GM19023 (cell line): ENCODE measurements at regions not wholly inside any gene's neighbourhood (a gene's known extent, or its start where the extent isn't known, plus 50 kb on each side); places are given as distances from the start of the nearest gene placed in this dataset.

Experiments used
- ATAC-seq: cut with Tn5 transposase; IDR thresholded peaks from one replicate; pipeline ENCODE4 v1.9.1; 2021; ENCODE audit warnings: mild to moderate bottlenecking, moderate library complexity; ENCODE audit not compliant: unreplicated experiment

DNA sequence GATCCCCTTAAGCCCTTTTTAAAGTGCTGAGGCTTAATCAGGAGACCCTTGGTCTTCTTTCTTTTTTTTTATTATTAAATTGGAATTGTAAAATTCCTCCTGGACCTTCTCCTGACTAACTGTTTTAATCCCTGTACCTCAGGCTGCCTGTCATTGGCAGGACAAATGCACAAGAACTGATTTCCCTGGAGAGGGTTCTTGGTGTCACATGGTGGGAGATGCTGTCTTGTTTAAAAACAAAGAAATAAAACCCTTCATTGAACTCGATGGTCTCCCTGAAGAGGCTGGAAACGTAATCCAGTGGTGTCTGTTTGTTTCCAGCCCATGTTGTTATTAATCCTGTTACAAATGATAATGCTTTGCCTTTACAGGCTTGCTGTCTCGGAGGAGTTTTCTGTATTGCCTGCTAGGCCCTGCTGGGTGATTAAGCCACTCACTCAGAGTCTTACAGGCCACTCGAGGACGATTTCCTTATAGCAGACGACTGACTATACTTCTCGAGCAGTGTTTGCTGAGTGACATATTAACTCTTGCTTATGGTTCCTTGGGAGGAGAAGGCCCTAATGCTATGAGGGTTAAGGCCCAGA lies 100.5 kb upstream of the MGAT5 start:
- no peak for ATAC-seq

DNA sequence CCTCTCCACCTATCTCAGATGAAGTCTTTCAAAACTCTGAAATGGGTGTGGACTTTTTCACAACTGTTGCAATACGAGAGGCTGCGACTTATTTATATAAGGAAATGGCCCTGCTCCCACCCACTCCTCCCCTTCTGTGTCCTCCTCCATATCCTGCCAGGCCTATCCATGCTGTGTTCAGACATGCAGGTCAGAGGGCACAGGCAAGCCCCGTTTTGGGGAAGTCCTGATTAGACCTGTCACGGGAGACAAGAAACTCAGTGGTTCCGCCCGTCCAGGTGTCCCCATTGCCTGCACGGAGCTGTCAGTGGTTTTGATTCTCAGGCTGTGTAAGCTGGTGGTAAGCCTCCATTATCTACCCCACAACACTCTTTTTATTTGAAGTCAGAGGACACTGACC lies 99.6 kb upstream of the MGAT5 start:
- peak; percentile 78 for ATAC-seq

DNA sequence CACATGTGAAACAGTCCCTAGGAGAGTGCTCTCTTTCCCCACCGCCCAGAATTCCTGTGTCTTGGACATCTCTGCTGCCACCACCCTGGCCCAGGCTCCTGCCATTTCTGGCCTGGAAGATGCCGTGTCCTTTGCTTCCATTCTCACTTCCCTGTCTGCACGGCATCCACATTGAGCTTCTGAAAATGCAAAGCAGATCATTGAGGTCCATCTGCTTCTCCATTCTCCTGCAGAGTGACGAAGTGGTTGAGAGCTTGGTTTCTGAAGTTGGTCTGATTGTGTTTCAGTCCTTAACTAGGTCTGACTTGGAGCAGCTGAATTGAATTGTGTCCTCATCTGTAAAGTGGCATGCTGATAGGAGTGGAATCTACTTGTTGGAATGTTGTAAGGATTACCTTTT lies 98.7 kb upstream of the MGAT5 start:
- peak; percentile 60 for ATAC-seq

DNA sequence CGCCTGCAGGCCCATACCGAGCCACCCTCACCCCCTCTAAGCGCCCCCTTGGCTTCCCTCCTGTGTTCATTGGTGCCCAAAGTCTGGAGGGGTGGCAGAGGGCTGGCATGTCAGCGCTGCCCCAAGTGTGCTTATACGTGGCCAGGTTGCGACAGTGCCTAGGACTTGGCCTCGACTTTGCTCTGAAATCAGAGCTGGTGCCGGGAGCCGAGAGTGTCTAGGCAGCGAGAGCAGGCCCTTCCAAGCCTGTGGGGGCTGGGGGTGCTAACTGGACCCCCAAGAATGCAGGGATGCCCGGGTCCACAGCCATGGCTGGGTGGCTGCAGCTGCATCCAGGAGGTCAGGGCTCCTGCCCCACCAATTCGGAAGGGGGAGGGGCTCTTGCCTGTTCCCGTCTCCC lies 95.6 kb upstream of the MGAT5 start:
- ATAC-seq, result no peak

DNA sequence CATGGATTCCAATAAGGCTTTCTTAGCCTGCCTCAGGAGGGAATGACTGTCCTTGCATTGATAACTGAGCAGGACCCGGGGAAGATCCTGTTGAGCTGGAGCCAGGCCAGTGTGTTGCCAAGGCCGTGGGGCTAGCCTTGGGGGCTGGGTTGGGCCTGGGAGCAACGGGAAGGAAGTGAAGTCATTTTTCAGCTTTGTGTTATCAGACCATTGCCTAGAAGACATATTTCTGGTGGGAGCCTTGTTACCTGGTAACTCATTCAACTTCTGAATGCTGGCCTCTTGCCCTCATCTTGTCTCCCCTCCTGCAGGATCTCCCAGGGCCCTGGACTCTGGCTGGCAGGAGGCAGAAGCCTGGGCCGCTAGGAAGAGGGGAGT lies 92.7 kb upstream of the MGAT5 start:
- no peak for ATAC-seq

DNA sequence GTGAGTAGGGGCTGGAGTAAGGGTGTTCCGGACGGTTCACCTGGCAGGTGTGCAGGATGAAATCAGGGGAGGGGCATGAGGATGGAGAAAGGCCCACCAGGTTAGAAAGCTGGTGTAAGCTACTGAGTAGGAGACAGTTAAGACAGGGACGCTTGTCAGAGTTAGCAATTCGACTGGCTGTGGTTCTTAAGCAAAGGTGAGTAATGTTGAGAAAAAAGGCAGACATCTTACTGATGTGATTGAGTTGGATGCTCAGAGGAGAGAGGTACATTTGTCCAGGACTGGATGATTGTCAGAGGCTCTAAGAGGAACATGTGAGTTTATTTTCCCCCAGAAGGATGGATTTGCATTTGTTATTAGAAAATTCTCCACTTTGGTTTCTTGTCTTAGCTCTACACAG lies 90.5 kb upstream of the MGAT5 start:
- no peak for ATAC-seq

DNA sequence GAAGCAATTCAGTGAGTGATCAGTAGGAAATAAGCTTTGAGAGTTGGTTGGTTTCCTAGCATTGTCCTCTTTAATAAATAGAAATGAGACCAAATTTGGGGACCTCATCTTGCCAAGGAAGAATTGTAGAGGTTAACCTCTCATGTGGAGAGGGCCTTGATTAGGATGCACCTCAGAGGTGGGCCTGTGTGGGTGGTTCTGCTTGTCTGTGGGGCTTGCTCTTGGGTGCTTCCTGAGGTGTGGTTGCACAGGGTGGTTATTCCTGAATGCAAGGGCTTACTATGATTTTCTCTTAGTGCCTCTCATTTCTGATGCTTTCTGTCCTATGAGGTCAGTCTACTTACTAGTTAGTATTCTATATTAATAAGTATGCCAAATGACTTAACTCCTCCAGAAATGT lies 89.6 kb upstream of the MGAT5 start:
- no peak for ATAC-seq

DNA sequence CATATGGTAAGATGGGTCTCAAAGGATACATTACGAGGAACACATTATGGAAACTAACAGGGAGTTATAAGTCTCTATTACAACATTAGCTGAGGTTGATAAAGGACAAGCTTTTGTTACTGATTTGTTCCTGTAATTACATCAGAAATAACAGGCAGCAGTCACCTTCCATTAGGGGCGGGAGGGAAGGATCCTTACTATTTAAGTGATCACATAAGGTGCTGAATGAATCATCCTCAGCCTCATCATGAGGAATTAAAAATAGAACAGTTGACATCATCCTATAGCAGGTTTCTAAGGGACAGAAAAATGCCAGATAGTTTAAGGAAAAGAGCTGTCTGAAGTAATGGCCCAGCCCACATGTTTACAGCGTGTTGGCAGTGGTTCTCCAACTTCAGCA lies 86.9 kb upstream of the MGAT5 start:
- no peak for ATAC-seq

DNA sequence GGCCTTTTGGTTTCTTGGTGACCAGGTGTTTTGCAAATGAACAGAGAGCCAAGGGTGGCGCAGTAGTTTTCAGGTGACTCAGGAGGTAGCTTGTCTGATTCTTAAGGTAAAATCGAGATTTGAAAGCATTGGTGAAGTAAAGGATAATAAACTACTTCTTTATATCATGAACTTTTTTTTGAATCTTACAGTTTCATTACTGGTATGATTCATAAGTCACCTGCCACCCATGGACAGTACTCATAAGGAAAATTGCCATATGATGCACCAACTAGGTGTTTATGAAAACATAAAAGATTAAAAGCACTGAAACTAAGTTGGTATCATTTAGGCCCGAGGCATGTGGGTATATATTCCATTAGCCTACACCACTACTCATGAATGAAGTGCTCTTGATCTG lies 84.1 kb upstream of the MGAT5 start:
- ATAC-seq, result no peak

DNA sequence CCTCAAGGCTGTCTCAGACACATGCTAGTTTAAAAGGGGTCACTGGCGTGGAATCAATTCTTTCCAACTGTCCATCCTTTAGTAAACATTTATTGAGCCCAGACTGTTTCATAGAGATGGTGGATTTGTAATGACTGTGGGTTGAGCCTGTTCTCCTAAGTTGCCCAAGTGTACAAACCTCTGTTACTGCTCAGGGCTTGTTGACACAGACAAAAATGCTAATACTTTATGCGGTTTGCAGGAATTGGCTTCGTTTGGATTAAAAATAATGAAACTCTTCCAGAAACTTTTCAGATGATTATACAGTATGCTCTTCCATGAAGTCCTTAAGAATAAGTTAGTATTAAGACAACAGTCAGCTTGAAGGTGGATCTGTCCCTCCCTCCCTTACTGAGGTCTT lies 83.6 kb upstream of the MGAT5 start:
- ATAC-seq, result no peak

DNA sequence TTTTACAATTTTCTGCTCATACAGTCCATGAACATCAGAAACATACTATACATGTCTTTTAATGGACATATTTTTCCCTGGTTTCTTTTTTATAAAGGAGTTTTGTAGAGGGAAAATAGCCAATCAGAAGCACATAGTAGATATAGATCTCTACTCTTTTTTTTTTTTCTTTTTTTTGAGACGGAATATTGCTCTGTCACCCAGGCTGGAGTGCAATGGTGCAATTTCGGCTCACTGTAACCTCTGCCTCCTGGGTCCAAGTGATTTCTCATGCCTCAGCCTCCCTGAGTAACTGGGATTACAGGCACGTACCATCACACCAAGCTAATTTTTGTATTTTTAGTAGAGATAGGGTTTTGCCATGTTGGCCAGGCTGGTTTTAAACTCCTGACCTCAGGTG lies 83.2 kb upstream of the MGAT5 start:
- ATAC-seq, result no peak

DNA sequence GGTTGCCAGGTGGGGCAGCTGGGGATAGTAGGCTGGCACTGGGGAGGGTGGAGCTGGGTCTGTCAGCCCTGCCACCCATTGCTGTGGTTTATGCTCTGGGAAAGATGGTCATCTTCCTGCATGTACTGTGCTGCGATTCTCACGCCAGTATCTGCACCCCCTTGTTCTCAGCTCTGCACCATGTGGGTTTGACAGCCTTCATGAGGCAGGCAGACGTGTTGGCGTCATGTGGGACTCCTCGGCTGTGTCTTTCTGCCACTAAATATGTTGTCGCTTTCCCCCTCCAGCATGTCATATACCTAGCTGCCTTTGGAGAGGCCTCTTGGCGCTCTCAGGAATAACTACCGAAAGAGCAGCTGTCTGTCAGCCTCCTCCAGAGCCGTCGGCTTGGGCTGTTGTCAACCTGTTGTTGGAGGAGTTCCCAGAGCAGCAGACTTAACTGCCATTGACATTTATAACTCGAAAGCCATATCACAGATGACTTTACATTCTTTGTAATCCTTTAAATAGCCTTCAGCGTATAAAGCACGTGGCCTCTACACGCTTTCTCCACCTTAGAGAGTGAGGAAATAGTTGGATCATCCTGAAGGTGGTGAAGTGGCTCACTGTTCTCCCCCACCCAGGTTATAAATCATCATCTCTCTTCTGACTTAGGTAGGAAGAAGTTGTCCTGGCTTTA lies 80.4 kb upstream of the MGAT5 start:
- no peak for ATAC-seq

DNA sequence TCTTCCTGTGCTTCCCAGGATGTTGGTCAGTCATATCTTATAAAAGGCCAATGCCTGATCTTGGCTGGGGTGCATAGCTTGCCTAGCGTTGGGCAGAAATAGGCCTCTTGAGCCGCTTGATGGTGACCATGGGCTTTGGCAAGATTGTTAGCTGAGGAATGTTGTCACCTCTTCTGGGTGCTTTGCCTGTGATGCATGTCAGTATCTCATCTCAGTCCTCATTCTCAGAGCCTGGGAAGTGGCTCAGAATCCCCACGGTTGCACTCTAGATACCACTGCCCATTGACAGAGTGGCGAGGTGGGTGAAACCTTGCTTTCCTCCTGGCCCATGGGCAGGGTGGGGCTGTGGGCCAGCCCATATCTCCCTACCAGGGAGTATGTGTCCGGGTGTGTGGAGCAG lies 79.2 kb upstream of the MGAT5 start:
- ATAC-seq, result no peak

DNA sequence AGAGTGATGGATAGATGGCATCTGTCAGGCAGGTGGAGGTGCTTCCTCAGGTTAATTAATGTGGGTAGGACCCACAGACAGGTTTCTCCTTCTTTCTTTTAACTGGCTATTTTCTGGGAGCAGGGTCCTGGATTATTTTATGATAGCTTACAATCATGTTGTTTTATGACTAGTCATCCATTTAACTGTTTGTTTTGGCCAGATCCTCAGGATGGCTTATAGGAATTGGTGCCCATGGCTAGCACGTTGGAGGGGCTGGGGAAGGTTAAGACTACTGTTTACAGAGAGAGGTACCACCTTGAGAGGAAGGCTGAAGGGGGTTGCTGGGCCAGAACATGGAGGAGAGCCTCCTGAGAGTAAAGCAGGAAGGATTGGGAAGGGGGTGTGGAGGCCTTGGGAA lies 78.0 kb upstream of the MGAT5 start:
- ATAC-seq, result no peak

DNA sequence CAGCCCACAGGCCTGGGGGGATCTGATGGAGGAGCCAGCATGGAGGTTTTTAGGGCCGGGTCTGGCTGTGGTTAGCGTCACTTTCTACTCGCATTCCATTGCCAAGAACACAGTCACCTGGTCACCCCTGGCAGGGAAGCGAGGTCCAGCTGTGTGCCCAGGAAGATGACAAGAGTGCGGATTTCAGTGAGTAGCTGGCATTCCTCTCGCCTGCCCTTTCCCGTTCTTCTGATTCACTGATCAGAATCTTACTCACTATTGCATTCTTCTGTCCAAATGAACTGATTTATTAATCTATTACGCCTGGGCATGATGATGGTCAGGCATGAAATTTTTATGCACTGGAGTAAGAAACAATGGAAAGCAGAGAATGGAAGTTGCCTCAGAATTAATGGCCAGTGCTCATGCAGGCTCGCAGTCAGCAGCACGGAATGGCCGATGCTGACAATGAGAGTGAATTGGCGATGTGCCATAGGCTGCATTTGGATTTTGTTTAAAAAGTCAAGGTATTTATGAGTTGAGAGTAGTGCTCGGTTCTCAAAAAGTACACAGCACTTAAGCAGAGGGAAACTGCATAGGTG lies 76.4 kb upstream of the MGAT5 start:
- ATAC-seq, result no peak

DNA sequence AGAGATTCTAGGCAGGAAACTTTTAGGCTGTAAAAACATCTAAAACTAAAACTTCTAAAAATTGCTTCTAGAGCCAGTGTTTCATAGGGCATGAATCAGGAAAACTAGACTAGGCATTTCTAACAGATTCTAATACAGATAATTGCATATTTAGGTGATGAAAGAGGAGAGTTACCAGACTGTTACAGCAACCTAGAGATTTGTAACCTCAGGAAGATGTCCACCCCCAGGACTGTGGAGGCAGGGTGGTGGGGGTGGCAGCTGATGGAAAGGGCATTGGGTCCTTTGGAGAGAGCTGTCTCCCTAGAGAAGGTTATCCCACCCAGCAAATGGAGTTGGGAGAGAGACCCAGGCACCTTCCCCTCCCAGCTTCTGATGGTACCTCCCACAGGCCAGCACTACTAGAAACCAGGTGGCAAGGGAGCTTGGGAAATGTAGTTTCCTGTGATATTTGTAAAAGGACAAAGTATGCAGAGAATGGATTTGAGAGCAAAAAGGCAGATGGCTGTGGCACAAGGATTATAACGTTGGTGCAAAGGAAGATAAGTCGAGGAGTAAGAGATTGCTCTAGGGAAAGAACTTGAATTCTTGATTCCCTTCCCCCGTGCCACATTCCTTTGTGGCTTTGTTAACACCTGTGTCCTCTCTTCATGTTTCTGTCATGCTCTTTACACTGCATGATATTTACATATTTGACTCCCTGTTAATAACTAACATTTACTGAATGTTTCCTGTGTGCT lies 75.6 kb upstream of the MGAT5 start:
- peak; percentile 63 for ATAC-seq

DNA sequence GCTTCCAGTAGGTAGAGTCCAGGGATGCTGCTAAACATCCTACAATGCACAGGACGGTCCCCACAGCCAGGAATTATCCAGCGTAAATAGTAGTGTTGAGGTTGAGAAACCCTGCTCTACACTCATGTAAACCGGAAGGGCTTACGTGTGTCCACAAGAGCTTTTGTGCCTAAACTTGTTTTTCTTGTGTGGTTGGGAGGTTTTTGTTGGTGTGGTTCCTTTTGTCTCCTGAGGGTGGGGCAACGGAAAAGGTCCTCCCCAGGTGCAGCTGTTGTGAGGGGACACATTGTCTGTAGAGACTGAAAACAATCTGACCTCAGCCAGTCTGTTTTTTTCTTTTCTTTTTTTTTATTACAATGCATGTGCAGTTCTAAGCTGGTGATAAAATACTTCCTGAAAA lies 72.7 kb upstream of the MGAT5 start:
- peak; percentile 51 for ATAC-seq

DNA sequence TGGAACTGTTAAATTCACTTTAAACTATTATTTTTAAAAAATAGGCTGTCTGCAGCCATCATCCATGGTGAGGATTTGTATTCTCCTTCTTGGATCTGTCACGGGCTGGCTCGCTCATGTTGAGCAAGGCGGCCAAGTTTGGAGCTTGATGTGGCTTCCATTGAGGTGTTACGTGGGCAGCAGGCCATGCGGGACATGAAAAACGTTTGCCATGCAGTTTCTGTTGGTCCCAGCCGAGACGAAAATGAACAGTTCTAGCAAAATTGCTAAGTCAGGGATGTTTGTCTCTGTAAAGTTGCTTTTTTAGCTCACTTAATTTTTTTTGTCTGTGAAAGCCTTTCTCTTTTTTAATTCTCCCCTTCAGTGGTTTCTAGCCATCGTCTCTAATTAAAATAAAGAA lies 70.2 kb upstream of the MGAT5 start:
- ATAC-seq, result no peak

DNA sequence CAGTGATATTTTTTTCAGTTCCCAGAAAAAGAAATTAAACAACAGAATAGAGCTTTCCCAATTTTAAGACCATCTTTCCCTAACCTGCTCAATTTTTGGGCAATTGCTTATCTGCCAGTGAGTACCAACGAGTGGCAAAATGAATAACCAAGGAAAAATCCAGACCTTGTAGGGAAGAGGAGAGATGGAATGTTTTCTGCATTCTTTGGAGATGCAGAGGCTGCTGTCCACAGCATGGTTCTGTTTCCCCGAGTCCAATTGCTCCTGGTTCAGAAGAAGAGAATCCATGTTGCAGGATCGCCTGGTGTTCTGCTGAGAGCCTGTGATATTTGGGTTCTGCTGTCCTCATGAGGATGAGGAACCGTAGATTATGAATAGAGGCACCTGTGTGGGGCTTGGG lies 68.2 kb upstream of the MGAT5 start:
- ATAC-seq, result no peak

DNA sequence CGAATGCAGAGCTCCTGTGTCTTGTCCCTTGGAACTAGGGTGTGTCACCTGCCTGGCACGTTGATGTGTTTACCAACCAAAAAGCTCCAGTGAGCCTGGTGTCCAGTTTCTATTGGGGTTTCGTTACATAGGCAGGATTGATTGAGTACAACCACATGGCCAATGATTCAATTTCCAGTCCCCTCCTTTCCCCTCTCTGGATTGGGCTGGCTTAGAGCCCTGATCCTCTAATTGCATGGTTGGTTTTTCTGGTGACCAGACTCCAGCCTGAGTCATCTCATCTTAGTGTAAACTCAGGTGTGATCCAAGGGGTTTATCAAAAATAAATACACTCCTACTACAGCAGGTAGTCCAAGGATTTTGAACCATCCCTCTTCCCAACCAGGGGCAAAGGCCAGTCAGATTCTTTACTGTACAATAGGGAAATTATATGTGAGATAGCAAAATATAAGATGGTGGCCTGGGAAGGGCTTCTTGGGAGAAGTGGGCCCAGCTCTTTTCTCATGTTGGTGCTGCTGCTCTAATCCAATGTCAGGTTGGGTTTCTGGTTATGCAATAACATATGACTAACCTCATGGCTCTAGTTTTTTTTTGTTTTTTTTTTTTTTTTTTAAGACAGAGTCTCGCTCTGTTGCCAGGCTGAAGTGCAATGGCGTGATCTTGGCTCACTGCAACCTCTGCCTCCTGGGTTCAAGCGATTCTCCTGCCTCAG lies 64.7 kb upstream of the MGAT5 start:
- ATAC-seq, result no peak

DNA sequence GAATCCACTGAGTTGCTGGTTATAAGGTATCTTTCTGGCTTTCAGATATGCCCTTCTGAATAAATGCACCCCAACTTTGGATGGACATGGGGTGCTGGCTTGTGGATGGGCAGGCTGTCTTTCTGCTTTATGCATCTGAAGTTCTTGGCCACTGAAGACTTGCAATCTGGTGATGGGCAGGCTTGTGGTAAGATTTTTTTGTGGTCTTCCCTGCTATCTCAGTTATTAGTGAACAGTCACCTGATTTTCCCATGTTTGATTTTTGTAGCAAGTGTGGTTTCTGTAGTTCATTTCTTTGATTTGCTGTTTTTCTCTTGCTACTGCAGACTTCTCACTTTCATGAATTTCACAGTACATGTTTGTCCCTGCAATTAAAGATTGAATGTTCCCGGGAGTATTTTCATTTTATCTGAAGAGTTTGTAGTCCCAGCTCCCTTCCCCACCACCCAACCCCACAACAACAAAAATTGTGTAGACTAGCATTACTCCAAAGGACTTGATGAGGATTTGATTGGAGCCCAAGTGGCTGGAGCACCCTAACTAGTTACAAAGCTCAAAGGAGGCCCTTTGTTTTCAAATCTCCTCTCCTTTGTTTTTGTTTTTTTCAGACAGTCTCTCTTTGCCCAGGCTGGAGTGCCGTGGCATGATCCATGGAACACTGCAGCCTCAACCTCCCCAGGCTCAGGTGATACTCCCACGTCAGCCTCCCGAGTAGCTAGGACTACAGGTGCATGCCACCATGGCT lies 63.6 kb upstream of the MGAT5 start:
- ATAC-seq, result no peak
